Left lung (tissue), 4 donors: ENCODE measurements at regions not wholly inside any gene's neighbourhood (a gene's known extent, or its start where the extent isn't known, plus 50 kb on each side); places are given as distances from the start of the nearest gene placed in this dataset.

Experiments used
- ATAC-seq: fragments of 200-7000 bp; cut with Tn5 transposase; one replicate; pipeline ENCODE4 v1.9.1; 2020; ENCODE audit warnings: moderate library complexity
- DNase-seq, 4 donors: peaks; one replicate each; pipeline ENCODE4 v3.0.0-alpha.2; 2013 to 2020
- H3K27ac ChIP-seq, 2 donors: fragments of 200-600 bp; sonication (generic) in 1 of 2; one replicate each; pipeline versions ENCODE4 v1.5.0 to v1.8.0; 2020 to 2021
- H3K27me3 ChIP-seq, 2 donors: fragments of 200-600 bp; sonication (generic) in 1 of 2; one replicate each; pipeline versions ENCODE4 v1.5.0 to v1.8.0; 2020 to 2021
- H3K36me3 ChIP-seq, 2 donors: fragments of 200-600 bp; sonication (generic) in 1 of 2; one replicate each; pipeline versions ENCODE4 v1.5.0 to v1.8.0; 2020 to 2021
- H3K4me1 ChIP-seq, 2 donors: fragments of 200-600 bp; one replicate each; pipeline ENCODE4 v1.8.0; 2021
- H3K4me3 ChIP-seq, 2 donors: fragments of 200-600 bp; sonication (generic) in 1 of 2; one replicate each; pipeline versions ENCODE4 v1.5.0 to v1.8.0; 2020 to 2021; ENCODE audit warnings: mild to moderate bottlenecking in 1 of 2
- H3K9me3 ChIP-seq, 2 donors: fragments of 200-600 bp; sonication (generic) in 1 of 2; one replicate each; pipeline versions ENCODE4 v1.5.0 to v1.8.0; 2020 to 2021
- intact Hi-C, 2 donors: fragments of 100-400 bp; cut with DNase I; formaldehyde crosslinking; loops; one replicate each; pipeline versions ENCODE4 v1.11.2 to v1.14.2; 2022
- TF ChIP-seq, protein P1 (sequence below), 2 donors: fragments of 200-600 bp; sonication (generic) in 1 of 2; IDR thresholded peaks; one replicate each; pipeline versions ENCODE4 v1.5.0 to v1.8.0; 2021; ENCODE audit warnings: antibody characterized with exemption in 2 of 2
- donor health status: DM: no; HTN: yes; CAD: no.
- donor health status: DM: no; HTN: no; CAD: no.

GRCh38 chr17:77782611-77783010 is 175.9 kb upstream of the TNRC6C start:
- intact Hi-C loops, result no loop called here
- ATAC-seq, result no peak
- no peak for DNase-seq
- Histone ChIP-seq H3K4me3 (no peak overlapping the region), H3K36me3 (no peaks in the 10 kb centered on the region), H3K4me1 (peaks cover 5 to 9% of the 10 kb centered on the region in 2 donors), H3K27me3 (peaks cover 0 to 39% of the 10 kb centered on the region in 2 donors), H3K27ac (no peak overlapping the region), H3K9me3 (no peaks in the 10 kb centered on the region)
- TF ChIP-seq, protein P1, sequence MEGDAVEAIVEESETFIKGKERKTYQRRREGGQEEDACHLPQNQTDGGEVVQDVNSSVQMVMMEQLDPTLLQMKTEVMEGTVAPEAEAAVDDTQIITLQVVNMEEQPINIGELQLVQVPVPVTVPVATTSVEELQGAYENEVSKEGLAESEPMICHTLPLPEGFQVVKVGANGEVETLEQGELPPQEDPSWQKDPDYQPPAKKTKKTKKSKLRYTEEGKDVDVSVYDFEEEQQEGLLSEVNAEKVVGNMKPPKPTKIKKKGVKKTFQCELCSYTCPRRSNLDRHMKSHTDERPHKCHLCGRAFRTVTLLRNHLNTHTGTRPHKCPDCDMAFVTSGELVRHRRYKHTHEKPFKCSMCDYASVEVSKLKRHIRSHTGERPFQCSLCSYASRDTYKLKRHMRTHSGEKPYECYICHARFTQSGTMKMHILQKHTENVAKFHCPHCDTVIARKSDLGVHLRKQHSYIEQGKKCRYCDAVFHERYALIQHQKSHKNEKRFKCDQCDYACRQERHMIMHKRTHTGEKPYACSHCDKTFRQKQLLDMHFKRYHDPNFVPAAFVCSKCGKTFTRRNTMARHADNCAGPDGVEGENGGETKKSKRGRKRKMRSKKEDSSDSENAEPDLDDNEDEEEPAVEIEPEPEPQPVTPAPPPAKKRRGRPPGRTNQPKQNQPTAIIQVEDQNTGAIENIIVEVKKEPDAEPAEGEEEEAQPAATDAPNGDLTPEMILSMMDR (IDR thresholded peaks at IDR 0.05), result no peak

DNA sequence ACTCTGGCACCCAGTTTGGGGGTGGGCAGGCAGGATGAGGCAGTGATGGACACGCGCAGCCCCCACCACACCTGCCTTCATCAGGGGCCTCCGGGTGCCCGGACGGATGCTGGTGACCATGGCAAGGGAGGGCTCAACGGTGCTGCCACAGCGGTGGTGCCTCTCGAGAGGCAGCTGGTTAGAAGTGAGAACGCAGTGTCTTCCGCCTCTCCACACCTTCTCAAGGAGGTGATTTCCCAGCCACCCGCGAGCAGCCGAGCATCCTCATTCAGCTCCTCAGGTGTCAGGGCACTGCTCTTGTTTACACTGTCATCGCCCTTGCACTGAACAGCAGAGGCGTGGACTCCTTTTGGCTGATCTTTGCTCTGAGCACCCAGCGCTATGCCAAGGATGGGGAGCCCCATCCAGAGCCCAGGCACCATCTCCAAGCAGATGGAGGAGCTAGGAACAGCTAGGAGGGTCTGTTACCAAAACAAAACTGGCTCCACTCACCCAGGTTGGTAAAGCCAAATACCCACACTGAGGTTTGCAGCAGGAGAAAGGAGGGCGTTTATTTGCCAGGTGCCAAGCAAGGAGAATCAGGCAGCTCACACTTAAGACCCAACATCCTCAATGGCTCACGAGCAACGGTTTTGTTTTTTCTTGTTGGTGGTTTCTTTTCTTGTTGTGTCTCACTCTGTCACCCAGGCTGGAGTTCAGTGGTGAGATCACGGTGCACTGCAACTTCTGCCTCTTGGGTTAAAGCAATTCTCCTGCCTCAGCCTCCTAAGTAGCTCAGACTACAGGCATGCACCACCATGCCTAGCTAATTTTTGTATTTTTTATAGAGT is 174.3 kb upstream of the TNRC6C start:
- ATAC-seq (no peak), DNase-seq (no peak)
- H3K27ac ChIP-seq, result no peak overlapping the region
- no peak overlapping the region for H3K4me3 ChIP-seq
- intact Hi-C loops, result no loop called here
- no peaks in the 10 kb centered on the region for H3K9me3 ChIP-seq
- H3K36me3 ChIP-seq, result no peaks in the 10 kb centered on the region
- peaks cover 0 to 40% of the 10 kb centered on the region in 2 donors for H3K27me3 ChIP-seq
- H3K4me1 ChIP-seq, result peaks cover 5 to 9% of the 10 kb centered on the region in 2 donors
- TF ChIP-seq, protein P1 (IDR thresholded peaks at IDR 0.05), result no peak

GRCh38 chr17:77785312-77785905 is 173.1 kb upstream of the TNRC6C start:
- DNase-seq (no peak), ATAC-seq (no peak)
- H3K9me3 ChIP-seq, result no peaks in the 10 kb centered on the region
- TF ChIP-seq, protein P1 (IDR thresholded peaks at IDR 0.05), result no peak
- intact Hi-C loops, result no loop called here
- peaks cover 0 to 39% of the 10 kb centered on the region in 2 donors for H3K27me3 ChIP-seq
- H3K27ac ChIP-seq, result no peak overlapping the region
- no peak overlapping the region for H3K4me3 ChIP-seq
- no peaks in the 10 kb centered on the region for H3K36me3 ChIP-seq
- H3K4me1 ChIP-seq, result no peaks in the 10 kb centered on the region

GRCh38 chr17:77786090-77786489 is 172.4 kb upstream of the TNRC6C start:
- ATAC-seq (no peak), DNase-seq (no peak)
- peaks cover 0 to 46% of the 10 kb centered on the region in 2 donors for H3K27me3 ChIP-seq
- no peak overlapping the region for H3K4me3 ChIP-seq
- TF ChIP-seq, protein P1 (IDR thresholded peaks at IDR 0.05), result no peak
- H3K36me3 ChIP-seq, result no peaks in the 10 kb centered on the region
- H3K9me3 ChIP-seq, result no peaks in the 10 kb centered on the region
- no peak overlapping the region for H3K27ac ChIP-seq
- H3K4me1 ChIP-seq, result no peaks in the 10 kb centered on the region
- intact Hi-C loops, result no loop called here

- peaks cover 0 to 49% of the 10 kb centered on the region in 2 donors for H3K27me3 ChIP-seq
- no peak for ATAC-seq
- H3K4me3 ChIP-seq, result no peak overlapping the region
- no peak for DNase-seq
- no peaks in the 10 kb centered on the region for H3K9me3 ChIP-seq
- no peaks in the 10 kb centered on the region for H3K4me1 ChIP-seq
- H3K27ac ChIP-seq, result no peak overlapping the region
- intact Hi-C loops, result no loop called here
- TF ChIP-seq, protein P1 (IDR thresholded peaks at IDR 0.05), result no peak
- no peaks in the 10 kb centered on the region for H3K36me3 ChIP-seq
Measured at GRCh38 chr17:77786740-77787505, 171.6 kb upstream of the TNRC6C start.
